Fibroblast of lung (primary cell): ENCODE measurements at regions not wholly inside any gene's neighbourhood (a gene's known extent, or its start where the extent isn't known, plus 50 kb on each side); places are given as distances from the start of the nearest gene placed in this dataset.

Source experiments
- DNase-seq, 2 donors: peaks; one replicate each; pipeline versions ENCODE4 v3.0.0 to v3.0.0-alpha.2; 2010; ENCODE audit warnings: low read depth in 2 of 2
- H2AFZ ChIP-seq: 2 replicates; pipeline ENCODE4 v1.5.1; 2012; ENCODE audit warnings: low read length, control low read depth, inconsistent platforms
- H3K27ac ChIP-seq: 2 replicates; pipeline ENCODE4 v1.5.1; 2011; ENCODE audit warnings: low read length, control low read depth; ENCODE audit not compliant: insufficient read depth
- H3K27me3 ChIP-seq: 2 replicates; pipeline ENCODE4 v1.5.1; 2011; ENCODE audit warnings: mild to moderate bottlenecking, low read length; ENCODE audit not compliant: control insufficient read depth, insufficient read depth
- H3K36me3 ChIP-seq: 2 replicates; pipeline ENCODE4 v1.5.1; 2011; ENCODE audit warnings: low read length; ENCODE audit not compliant: control insufficient read depth, insufficient read depth
- H3K4me1 ChIP-seq: 2 replicates; pipeline ENCODE4 v1.5.1; 2011; ENCODE audit warnings: low read length; ENCODE audit not compliant: control insufficient read depth, insufficient read depth; ENCODE audit errors: extremely low read depth
- H3K4me2 ChIP-seq: 2 replicates; pipeline ENCODE4 v1.5.1; 2011; ENCODE audit warnings: low read length, control low read depth; ENCODE audit not compliant: insufficient read depth; ENCODE audit errors: extremely low read depth
- H3K4me3 ChIP-seq, 4 experiments: fragments of 200-600 bp in 1 of 4; sonication (generic) in 1 of 4; replicated peaks in 1 of 4; 2 replicates each; pipeline ENCODE4 v1.5.1; 2011 to 2016; ENCODE audit warnings: low read length in 4 of 4, low read depth in 3 of 4, mild to moderate bottlenecking in 3 of 4, control low read depth in 2 of 4, inconsistent platforms in 1 of 4, mixed read lengths in 1 of 4; ENCODE audit not compliant: insufficient read depth in 1 of 4; ENCODE audit errors: control extremely low read depth in 1 of 4
- H3K79me2 ChIP-seq: 2 replicates; pipeline ENCODE4 v1.5.1; 2012; ENCODE audit warnings: mild to moderate bottlenecking, low read length, inconsistent platforms; ENCODE audit not compliant: control insufficient read depth, insufficient read depth
- H3K9ac ChIP-seq: 2 replicates; pipeline ENCODE4 v1.5.1; 2011; ENCODE audit warnings: mild to moderate bottlenecking, low read length, control low read depth; ENCODE audit not compliant: insufficient read depth
- H3K9me3 ChIP-seq: 2 replicates; pipeline ENCODE4 v1.5.1; 2012; ENCODE audit warnings: low read depth, low read length; ENCODE audit not compliant: control insufficient read depth, insufficient read depth
- H4K20me1 ChIP-seq: 2 replicates; pipeline ENCODE4 v1.5.1; 2011; ENCODE audit warnings: low read length; ENCODE audit not compliant: control insufficient read depth, insufficient read depth; ENCODE audit errors: extremely low read depth
- EZH2 ChIP-seq: IDR thresholded peaks from 2 replicates; pipeline ENCODE4 v1.5.1; 2012; ENCODE audit warnings: low read length, control low read depth, mild to moderate bottlenecking; ENCODE audit errors: missing control alignments
- TF ChIP-seq, protein P1 (sequence below), 2 donors: IDR thresholded peaks in 1 of 2; conservative IDR thresholded peaks in 1 of 2; 1 replicate in 1 of 2; 2 replicates in 1 of 2; pipeline ENCODE4 v1.5.1; 2011 to 2012; ENCODE audit warnings: low read length in 2 of 2, control low read depth in 1 of 2, inconsistent platforms in 1 of 2, low read depth in 1 of 2, mild to moderate bottlenecking in 1 of 2

DNA sequence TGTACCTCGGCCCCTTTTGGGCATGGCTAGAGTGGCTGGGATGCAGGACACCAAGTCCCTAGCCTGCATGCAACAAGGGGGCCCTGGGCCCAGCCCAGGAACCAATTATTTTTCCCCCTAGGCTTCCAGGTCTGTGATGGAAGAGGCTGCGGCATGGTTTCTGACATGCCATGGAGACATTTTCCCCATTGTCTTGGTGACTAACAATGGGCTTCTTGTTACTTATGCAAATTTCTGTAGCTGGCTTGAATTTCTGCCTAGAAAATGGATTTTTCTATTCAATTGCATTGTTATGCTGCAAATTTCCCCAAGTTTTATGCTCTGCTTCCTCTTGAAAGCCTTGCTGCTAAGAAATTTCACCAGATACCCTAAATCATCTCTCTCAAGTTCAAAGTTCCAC, 1269.6 kb upstream of the CITED2 start:
- H3K4me1 ChIP-seq, result no peaks in the 10 kb centered on the region
- no peak overlapping the region for H3K27ac ChIP-seq
- no peak overlapping the region for H3K4me3 ChIP-seq
- no peaks in the 10 kb centered on the region for H3K79me2 ChIP-seq
- H4K20me1 ChIP-seq, result no peaks in the 10 kb centered on the region
- no peak for DNase-seq
- H3K36me3 ChIP-seq, result no peaks in the 10 kb centered on the region
- TF ChIP-seq, protein P1, sequence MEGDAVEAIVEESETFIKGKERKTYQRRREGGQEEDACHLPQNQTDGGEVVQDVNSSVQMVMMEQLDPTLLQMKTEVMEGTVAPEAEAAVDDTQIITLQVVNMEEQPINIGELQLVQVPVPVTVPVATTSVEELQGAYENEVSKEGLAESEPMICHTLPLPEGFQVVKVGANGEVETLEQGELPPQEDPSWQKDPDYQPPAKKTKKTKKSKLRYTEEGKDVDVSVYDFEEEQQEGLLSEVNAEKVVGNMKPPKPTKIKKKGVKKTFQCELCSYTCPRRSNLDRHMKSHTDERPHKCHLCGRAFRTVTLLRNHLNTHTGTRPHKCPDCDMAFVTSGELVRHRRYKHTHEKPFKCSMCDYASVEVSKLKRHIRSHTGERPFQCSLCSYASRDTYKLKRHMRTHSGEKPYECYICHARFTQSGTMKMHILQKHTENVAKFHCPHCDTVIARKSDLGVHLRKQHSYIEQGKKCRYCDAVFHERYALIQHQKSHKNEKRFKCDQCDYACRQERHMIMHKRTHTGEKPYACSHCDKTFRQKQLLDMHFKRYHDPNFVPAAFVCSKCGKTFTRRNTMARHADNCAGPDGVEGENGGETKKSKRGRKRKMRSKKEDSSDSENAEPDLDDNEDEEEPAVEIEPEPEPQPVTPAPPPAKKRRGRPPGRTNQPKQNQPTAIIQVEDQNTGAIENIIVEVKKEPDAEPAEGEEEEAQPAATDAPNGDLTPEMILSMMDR (conservative IDR thresholded peaks at IDR 0.05 in 1 of 2, IDR thresholded peaks at IDR 0.05 in 1 of 2; ENCODE audit: low read depth in 1 of 2, low read length in 2 of 2), result no peak
- TF ChIP-seq EZH2, result no peak
- H3K9ac ChIP-seq, result no peak overlapping the region
- H3K4me2 ChIP-seq, result no peak overlapping the region
- H2AFZ ChIP-seq, result no peak overlapping the region
- no peaks in the 10 kb centered on the region for H3K27me3 ChIP-seq
- no peaks in the 10 kb centered on the region for H3K9me3 ChIP-seq

DNA sequence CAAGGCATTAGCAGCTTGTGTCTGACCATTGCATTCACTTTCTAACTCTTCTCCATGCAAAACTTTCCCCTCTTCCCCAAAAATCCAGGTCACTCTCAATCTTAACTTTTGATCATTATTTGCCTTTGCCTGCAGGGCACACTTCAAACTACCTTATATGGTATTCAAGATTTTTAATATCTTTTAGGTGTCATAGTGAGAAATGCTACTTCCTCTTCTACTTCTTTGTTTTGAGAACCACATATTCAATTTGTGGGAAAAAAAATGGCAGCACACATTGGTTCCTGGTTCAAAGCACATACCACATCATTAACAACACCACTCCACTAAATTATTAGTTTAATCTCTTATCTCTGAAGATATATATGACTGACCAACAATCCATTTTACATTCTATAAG, 1267.0 kb upstream of the CITED2 start:
- no peak for DNase-seq
- H3K27me3 ChIP-seq, result no peaks in the 10 kb centered on the region

DNA sequence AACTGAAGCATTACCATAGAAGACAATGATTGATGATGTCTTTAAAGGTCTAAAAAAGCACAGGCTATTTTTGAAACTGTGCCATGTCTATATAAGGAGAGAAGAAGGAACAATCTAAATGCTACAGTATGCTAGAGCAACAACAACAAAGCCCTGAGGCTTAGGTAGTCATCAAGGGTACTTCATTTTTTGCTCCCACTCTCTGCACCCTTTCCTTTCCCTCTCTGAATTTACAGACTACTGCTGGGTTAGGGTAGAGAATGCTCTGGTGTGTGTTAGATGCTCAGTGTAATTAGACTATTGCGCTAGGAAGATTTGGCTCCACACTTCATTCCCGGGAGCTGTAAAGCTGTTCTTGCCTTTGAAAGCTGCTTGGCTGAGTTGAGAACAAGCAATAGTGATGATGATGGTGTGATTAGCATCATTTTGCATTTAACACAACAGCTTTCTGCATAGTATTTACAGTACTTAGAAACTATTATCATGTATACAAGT, 1262.5 kb upstream of the CITED2 start:
- H3K4me3 ChIP-seq, result no peak overlapping the region
- H3K79me2 ChIP-seq, result no peaks in the 10 kb centered on the region
- H3K9me3 ChIP-seq, result no peaks in the 10 kb centered on the region
- H3K36me3 ChIP-seq, result no peaks in the 10 kb centered on the region
- H3K9ac ChIP-seq, result no peak overlapping the region
- DNase-seq, result peak in 1 of 2 donors; percentile 42
- no peak overlapping the region for H2AFZ ChIP-seq
- H3K27ac ChIP-seq, result no peak overlapping the region
- no peak overlapping the region for H3K4me2 ChIP-seq
- H3K4me1 ChIP-seq, result no peaks in the 10 kb centered on the region
- H3K27me3 ChIP-seq, result no peaks in the 10 kb centered on the region
- TF ChIP-seq, protein P1 (conservative IDR thresholded peaks at IDR 0.05 in 1 of 2, IDR thresholded peaks at IDR 0.05 in 1 of 2; ENCODE audit: low read depth in 1 of 2, low read length in 2 of 2), result no peak
- no peak for TF ChIP-seq EZH2
- no peaks in the 10 kb centered on the region for H4K20me1 ChIP-seq

More for the DNA sequence above, 1267.0 kb upstream of the CITED2 start:
- H3K9ac ChIP-seq, result no peak overlapping the region
- no peaks in the 10 kb centered on the region for H3K9me3 ChIP-seq
- no peak overlapping the region for H3K27ac ChIP-seq
- no peak overlapping the region for H3K4me3 ChIP-seq
- no peak overlapping the region for H2AFZ ChIP-seq
- no peaks in the 10 kb centered on the region for H4K20me1 ChIP-seq
- no peaks in the 10 kb centered on the region for H3K4me1 ChIP-seq
- H3K4me2 ChIP-seq, result no peak overlapping the region
- no peak for TF ChIP-seq EZH2
- TF ChIP-seq, protein P1 (conservative IDR thresholded peaks at IDR 0.05 in 1 of 2, IDR thresholded peaks at IDR 0.05 in 1 of 2; ENCODE audit: low read depth in 1 of 2, low read length in 2 of 2), result no peak
- H3K36me3 ChIP-seq, result no peaks in the 10 kb centered on the region
- no peaks in the 10 kb centered on the region for H3K79me2 ChIP-seq
